GM12878 (cell line): ENCODE measurements at regions not wholly inside any gene's neighbourhood (a gene's known extent, or its start where the extent isn't known, plus 50 kb on each side); places are given as distances from the start of the nearest gene placed in this dataset.

Experiments used
- ATAC-seq: fragments of 200-7000 bp; cut with Tn5 transposase; 3 replicates; pipeline ENCODE4 v1.9.1; 2020; ENCODE audit warnings: mild to moderate bottlenecking, moderate library complexity
- BruUV-seq: library from RNA; stranded (reverse); fragments of 400-500 nt; replicated peaks from 2 replicates; lab custom pipeline; 2021; lab: Mats Ljungman, UMichigan
- CTCF ChIA-PET: fragments of 300-600 bp; sonication (Branson Sonifier 250); formaldehyde crosslinking; extraction: SDS; loops from one replicate; lab custom pipeline; 2021; ENCODE audit warnings: inconsistent platforms; lab: Yijun Ruan, JAX
- POLR2A ChIA-PET: fragments of 350-600 bp; formaldehyde crosslinking; extraction: SDS; loops from one replicate; lab custom pipeline; 2021; ENCODE audit warnings: inconsistent platforms; lab: Charles Lee
- RAD21 ChIA-PET: fragments of 300-600 bp; sonication (Branson Sonifier 250); formaldehyde crosslinking; loops from one replicate; lab custom pipeline; 2023; ENCODE audit warnings: antibody characterized with exemption; ENCODE audit not compliant: unreplicated experiment; lab: Charles Lee
- SMC1A ChIA-PET: fragments of 300-600 bp; sonication (Branson Sonifier 250); formaldehyde crosslinking; loops from one replicate; lab custom pipeline; 2023; ENCODE audit not compliant: unreplicated experiment, uncharacterized antibody; lab: Charles Lee
- DNase-seq: peaks from one replicate; pipeline ENCODE4 v3.0.0-alpha.2; 2011; ENCODE audit warnings: low read depth, low spot score
- FAIRE-seq: peaks from 3 replicates; lab custom pipeline; 2011; peaks lifted over from hg19 to GRCh38; lab: Jason Lieb, UNC
- H2AFZ ChIP-seq: 2 replicates; pipeline ENCODE4 v1.6.0; 2011; ENCODE audit warnings: low read depth, low read length, control low read depth; ENCODE audit not compliant: control insufficient read depth
- H3K27ac ChIP-seq: 2 replicates; pipeline ENCODE4 v1.5.1; 2011; ENCODE audit warnings: control low read depth; ENCODE audit not compliant: control insufficient read depth, insufficient read depth
- H3K27me3 ChIP-seq, 2 experiments: replicated peaks in 1 of 2; 2 replicates each; pipeline versions ENCODE4 v1.6.0 to v1.6.1; 2011; ENCODE audit warnings: low read length in 1 of 2; ENCODE audit not compliant: control insufficient read depth in 2 of 2, insufficient read depth in 2 of 2
- H3K36me3 ChIP-seq, 2 experiments: 2 replicates each; pipeline ENCODE4 v1.5.1; 2011; ENCODE audit warnings: low read length in 1 of 2; ENCODE audit not compliant: control insufficient read depth in 2 of 2, insufficient read depth in 2 of 2
- H3K4me1 ChIP-seq: 2 replicates; pipeline ENCODE4 v1.6.1; 2011; ENCODE audit warnings: mild to moderate bottlenecking, low read length, moderate library complexity, mixed read lengths; ENCODE audit not compliant: control insufficient read depth, insufficient read depth
- H3K4me2 ChIP-seq: 2 replicates; pipeline ENCODE4 v1.6.0; 2011; ENCODE audit warnings: control low read depth; ENCODE audit not compliant: control insufficient read depth, insufficient read depth
- H3K4me3 ChIP-seq: fragments of 200-600 bp; sonication (generic); 2 replicates; pipeline ENCODE4 v1.5.1; 2016
- H3K79me2 ChIP-seq: 2 replicates; pipeline ENCODE4 v1.6.0; 2011; ENCODE audit warnings: low read length; ENCODE audit not compliant: control insufficient read depth, insufficient read depth
- H3K9ac ChIP-seq: 2 replicates; pipeline ENCODE4 v1.8.0; 2011; ENCODE audit warnings: low read length, control low read depth, mixed read lengths; ENCODE audit not compliant: control insufficient read depth, insufficient read depth
- H3K9me3 ChIP-seq: replicated peaks from 3 replicates; pipeline ENCODE4 v1.5.1; 2011; ENCODE audit warnings: mild to moderate bottlenecking, low read length; ENCODE audit not compliant: control insufficient read depth, insufficient read depth
- H4K20me1 ChIP-seq: 2 replicates; pipeline ENCODE4 v1.6.0; 2011; ENCODE audit not compliant: control insufficient read depth, insufficient read depth
- CREB1 ChIP-seq: IDR thresholded peaks from 2 replicates; pipeline ENCODE4 v1.6.1; 2012; ENCODE audit warnings: low read depth, mild to moderate bottlenecking, inconsistent platforms
- CREM ChIP-seq: IDR thresholded peaks from 2 replicates; pipeline ENCODE4 v1.6.1; 2014; ENCODE audit warnings: antibody characterized with exemption, low read depth
- NRF1 ChIP-seq: conservative IDR thresholded peaks from 2 replicates; pipeline ENCODE4 v1.6.1; 2011; ENCODE audit warnings: mild to moderate bottlenecking, low read depth, low read length, improper control_type of control experiment
- RELB ChIP-seq: fragments of 450-650 bp; IDR thresholded peaks from 2 replicates; pipeline ENCODE4 v1.6.1; 2017; ENCODE audit warnings: low read depth, mild to moderate bottlenecking, moderate library complexity
- SMC3 ChIP-seq: IDR thresholded peaks from 2 replicates; pipeline ENCODE4 v1.6.1; 2011; ENCODE audit warnings: low read length, improper control_type of control experiment, borderline replicate concordance
- STAT1 ChIP-seq: fragments of 450-650 bp; conservative IDR thresholded peaks from 2 replicates; pipeline ENCODE4 v1.6.1; 2014; ENCODE audit warnings: antibody characterized with exemption, mild to moderate bottlenecking
- TAF1 ChIP-seq: IDR thresholded peaks from 2 replicates; pipeline ENCODE4 v1.6.1; 2011; ENCODE audit warnings: mild to moderate bottlenecking, low read depth, low read length, borderline replicate concordance
- ZNF274 ChIP-seq: IDR thresholded peaks from one replicate; pipeline ENCODE4 v1.8.0; 2011; ENCODE audit not compliant: insufficient read length, insufficient read depth
- ZZZ3 ChIP-seq: IDR thresholded peaks from 2 replicates; pipeline ENCODE4 v1.6.1; 2011; ENCODE audit warnings: low read depth; ENCODE audit not compliant: control insufficient read depth, insufficient read length
- in situ Hi-C: fragments of 300-500 bp; cut with MboI; formaldehyde crosslinking; loops from 9 replicates; pipeline ENCODE4 v1.14.3; 2018; ENCODE audit warnings: mixed read lengths
- intact Hi-C: fragments of 100-400 bp; cut with micrococcal nuclease; formaldehyde crosslinking; loops from one replicate; pipeline ENCODE4 v1.14.2; 2022; ENCODE audit not compliant: unreplicated experiment

- Histone ChIP-seq H3K9me3 (no peaks in the 10 kb centered on the region), H4K20me1 (no peaks in the 10 kb centered on the region), H3K4me2 (no peak overlapping the region), H3K36me3 (no peaks in the 10 kb centered on the region), H3K27ac (no peak overlapping the region), H3K4me3 (no peak overlapping the region), H3K79me2 (no peaks in the 10 kb centered on the region), H3K27me3 (no peaks in the 10 kb centered on the region; a peak in 1 of 4 replicates), H2AFZ (no peak overlapping the region), H3K9ac (no peak overlapping the region), H3K4me1 (no peaks in the 10 kb centered on the region)
- RAD21 ChIA-PET = no interaction called here
- no peak for FAIRE-seq
- SMC1A ChIA-PET = interaction anchor here (0.7 to 0.8 kb wide), 2 partner anchors 49 to 741 kb away, joined by 3 to 4 read pairs; no protein-coding TSS in a partner anchor
- no TSS peak for BruUV-seq
- in situ Hi-C loops = no loop called here
- CTCF ChIA-PET = no interaction called here
- no peak for ATAC-seq
- TF ChIP-seq RELB (no peak), CREM (no peak), ZZZ3 (no peak), SMC3 (no peak), CREB1 (no peak), NRF1 (no peak), ZNF274 (no peak), STAT1 (no peak), TAF1 (no peak)
- POLR2A ChIA-PET = no interaction called here
- DNase-seq = no peak
- intact Hi-C loops = no loop called here
Measured at GRCh38 chr2:150036622-150037021, 449.0 kb upstream of the MMADHC start.
